AG04450 (cell line): ENCODE measurements at regions not wholly inside any gene's neighbourhood (a gene's known extent, or its start where the extent isn't known, plus 50 kb on each side); places are given as distances from the start of the nearest gene placed in this dataset.
A peak's percentile ranks its signal among the peaks of the same experiment; 100 is the strongest.

Source experiments
- CTCF ChIA-PET: fragments of 300-600, 350-600 bp; formaldehyde crosslinking; extraction: SDS; loops from one replicate; lab custom pipeline; 2022; ENCODE audit warnings: antibody characterized with exemption, inconsistent platforms; lab: Charles Lee
- POLR2A ChIA-PET: fragments of 350-600 bp; formaldehyde crosslinking; extraction: SDS; loops from one replicate; lab custom pipeline; 2021; ENCODE audit warnings: antibody characterized with exemption, inconsistent platforms; lab: Yijun Ruan, JAX
- DNase-seq: peaks from one replicate; pipeline ENCODE4 v3.0.0-alpha.2; 2011; ENCODE audit warnings: low read depth, low spot score
- H3K27ac ChIP-seq: one replicate; pipeline ENCODE4 v1.5.1; 2012; ENCODE audit warnings: low read depth, low read length, control low read depth
- H3K27me3 ChIP-seq: one replicate; pipeline ENCODE4 v1.6.0; 2012; ENCODE audit warnings: low read length; ENCODE audit not compliant: control insufficient read depth, insufficient read depth
- H3K4me3 ChIP-seq: 2 replicates; pipeline ENCODE4 v1.5.1; 2011; ENCODE audit warnings: mild to moderate bottlenecking, low read depth, low read length, control low read depth
- H3K9me3 ChIP-seq: 2 replicates; pipeline ENCODE4 v1.5.1; 2012; ENCODE audit warnings: low read length; ENCODE audit not compliant: control insufficient read depth, insufficient read depth
- TF ChIP-seq, protein P1 (sequence below): IDR thresholded peaks from 2 replicates; pipeline ENCODE4 v1.5.1; 2011; ENCODE audit warnings: low read depth, low read length, control low read depth, inconsistent platforms

DNA sequence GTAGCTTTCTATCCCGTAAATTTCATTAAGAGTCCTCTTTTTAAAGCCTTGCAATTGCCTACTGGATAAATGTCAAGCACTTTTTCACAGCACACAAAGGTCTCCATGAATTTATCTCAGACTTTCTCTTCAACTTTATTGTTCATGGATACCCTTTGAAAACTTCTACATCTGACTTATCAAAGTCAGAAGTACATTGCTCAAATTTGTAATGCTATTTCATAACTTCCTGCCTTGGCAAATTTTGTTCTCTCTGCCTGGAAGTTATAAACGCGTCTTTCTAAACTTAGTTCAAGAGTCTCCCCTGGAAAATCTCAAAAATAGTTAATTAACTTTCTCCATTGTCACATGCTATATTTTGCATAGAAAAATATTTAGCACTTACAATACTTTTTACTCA, 55.9 kb upstream of the RERGL start:
- H3K4me3 ChIP-seq: no peak overlapping the region
- H3K27ac ChIP-seq: no peak overlapping the region
- H3K9me3 ChIP-seq: no peaks in the 10 kb centered on the region
- no peaks in the 10 kb centered on the region for H3K27me3 ChIP-seq
- TF ChIP-seq, protein P1, sequence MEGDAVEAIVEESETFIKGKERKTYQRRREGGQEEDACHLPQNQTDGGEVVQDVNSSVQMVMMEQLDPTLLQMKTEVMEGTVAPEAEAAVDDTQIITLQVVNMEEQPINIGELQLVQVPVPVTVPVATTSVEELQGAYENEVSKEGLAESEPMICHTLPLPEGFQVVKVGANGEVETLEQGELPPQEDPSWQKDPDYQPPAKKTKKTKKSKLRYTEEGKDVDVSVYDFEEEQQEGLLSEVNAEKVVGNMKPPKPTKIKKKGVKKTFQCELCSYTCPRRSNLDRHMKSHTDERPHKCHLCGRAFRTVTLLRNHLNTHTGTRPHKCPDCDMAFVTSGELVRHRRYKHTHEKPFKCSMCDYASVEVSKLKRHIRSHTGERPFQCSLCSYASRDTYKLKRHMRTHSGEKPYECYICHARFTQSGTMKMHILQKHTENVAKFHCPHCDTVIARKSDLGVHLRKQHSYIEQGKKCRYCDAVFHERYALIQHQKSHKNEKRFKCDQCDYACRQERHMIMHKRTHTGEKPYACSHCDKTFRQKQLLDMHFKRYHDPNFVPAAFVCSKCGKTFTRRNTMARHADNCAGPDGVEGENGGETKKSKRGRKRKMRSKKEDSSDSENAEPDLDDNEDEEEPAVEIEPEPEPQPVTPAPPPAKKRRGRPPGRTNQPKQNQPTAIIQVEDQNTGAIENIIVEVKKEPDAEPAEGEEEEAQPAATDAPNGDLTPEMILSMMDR: no peak
- no peak for DNase-seq
- ChIA-PET POLR2A (no interaction called here), CTCF (no interaction called here)

DNA sequence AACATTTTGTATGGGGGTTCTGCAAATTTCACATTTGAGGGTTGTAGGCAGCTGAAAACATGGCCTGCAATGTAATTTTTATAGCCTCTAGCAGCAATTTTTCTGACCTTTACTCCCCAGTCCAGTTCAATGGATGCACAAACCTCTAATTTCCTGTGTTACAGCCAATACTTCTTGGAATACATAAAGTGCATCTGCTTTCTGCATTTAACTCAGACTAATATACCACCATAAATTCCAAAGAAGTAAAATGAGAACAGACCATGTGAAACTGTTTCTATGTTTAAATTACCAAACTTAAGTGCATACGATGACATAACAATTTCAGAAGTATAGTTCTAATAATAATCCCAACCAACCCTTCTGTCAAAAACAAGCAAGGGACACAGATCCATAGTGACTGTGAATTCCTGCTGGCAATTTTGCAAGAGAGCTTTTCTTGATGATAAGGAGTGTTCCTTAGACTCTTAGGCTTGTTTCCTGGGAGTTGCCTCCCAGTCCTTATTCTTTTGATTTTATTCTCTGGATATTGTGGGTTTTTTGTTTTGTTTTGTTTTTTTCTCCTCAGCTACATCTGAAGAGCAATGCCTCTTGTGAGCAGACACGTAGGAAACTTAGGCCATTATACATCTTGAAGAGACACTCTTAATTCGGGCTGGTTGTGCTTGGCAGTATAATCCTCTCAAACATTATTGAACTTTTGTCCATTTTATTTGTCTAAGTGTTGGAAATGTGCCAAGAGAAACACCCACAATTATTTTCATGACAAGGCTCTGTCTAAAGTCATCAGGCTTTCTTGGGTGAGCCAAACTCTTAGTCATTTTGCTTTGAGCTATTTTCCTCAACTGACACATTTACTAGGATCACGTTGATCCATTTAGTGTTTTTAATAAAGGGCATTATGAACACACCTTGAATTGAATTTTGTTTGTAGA, 51.3 kb upstream of the RERGL start:
- no peak overlapping the region for H3K4me3 ChIP-seq
- no peak for DNase-seq
- no peak overlapping the region for H3K27ac ChIP-seq
- no peaks in the 10 kb centered on the region for H3K27me3 ChIP-seq
- TF ChIP-seq, protein P1: no peak
- CTCF ChIA-PET: interaction anchor here (0.6 to 4.6 kb wide), 5 partner anchors 10 to 84 kb away, joined by 3 to 26 read pairs (median 3); no protein-coding TSS in a partner anchor
- no peaks in the 10 kb centered on the region for H3K9me3 ChIP-seq
- POLR2A ChIA-PET: no interaction called here

- DNase-seq: no peak
- H3K27me3 ChIP-seq: no peaks in the 10 kb centered on the region
- no peak overlapping the region for H3K4me3 ChIP-seq
- ChIA-PET CTCF (interaction anchor here (0.8 to 4.6 kb wide), 6 partner anchors 9 to 1047 kb away, joined by 3 to 26 read pairs (median 6); no protein-coding TSS in a partner anchor), POLR2A (no interaction called here)
- no peaks in the 10 kb centered on the region for H3K9me3 ChIP-seq
- no peak overlapping the region for H3K27ac ChIP-seq
- TF ChIP-seq, protein P1: peak; percentile 56
Observed at GRCh38 chr12:18139989-18140596, 50.1 kb upstream of the RERGL start.
